Activated CD4-positive, alpha-beta T cell treated with anti-CD3 and anti-CD28 coated beads, Interleukin-2, amount 50 U/mL, for 24 hours (primary cell): ENCODE measurements at regions not wholly inside any gene's neighbourhood (a gene's known extent, or its start where the extent isn't known, plus 50 kb on each side); places are given as distances from the start of the nearest gene placed in this dataset.

ENCODE experiments used
- DNase-seq, 2 donors: peaks; one replicate each; pipeline ENCODE4 v3.0.0-alpha.2; 2020; ENCODE audit warnings: low read depth in 1 of 2, low spot score in 1 of 2

- DNase-seq = no peak
Measured at GRCh38 chr2:216808805-216809425, 50.9 kb downstream of the TNP1 start.

DNA sequence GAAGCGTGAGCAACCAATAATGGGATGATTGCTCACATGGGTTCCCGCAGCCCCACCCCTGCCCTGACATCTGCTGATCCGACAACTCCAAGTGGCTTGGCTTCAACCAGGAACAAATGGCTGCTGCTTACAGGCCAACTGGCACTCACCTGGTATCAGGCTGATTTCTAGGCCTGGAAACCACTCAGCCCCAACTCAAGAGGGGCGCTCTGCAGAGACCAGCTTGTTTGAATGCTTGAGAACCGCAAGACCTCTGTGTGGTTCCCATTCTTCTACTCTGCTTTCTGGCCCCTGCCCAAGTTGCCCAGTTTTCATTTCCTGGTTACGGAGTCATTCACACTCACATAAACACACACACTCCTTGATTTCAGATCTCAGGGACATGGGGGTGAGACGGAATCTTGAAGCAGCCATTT lies 52.0 kb downstream of the TNP1 start:
- no peak for DNase-seq

DNA sequence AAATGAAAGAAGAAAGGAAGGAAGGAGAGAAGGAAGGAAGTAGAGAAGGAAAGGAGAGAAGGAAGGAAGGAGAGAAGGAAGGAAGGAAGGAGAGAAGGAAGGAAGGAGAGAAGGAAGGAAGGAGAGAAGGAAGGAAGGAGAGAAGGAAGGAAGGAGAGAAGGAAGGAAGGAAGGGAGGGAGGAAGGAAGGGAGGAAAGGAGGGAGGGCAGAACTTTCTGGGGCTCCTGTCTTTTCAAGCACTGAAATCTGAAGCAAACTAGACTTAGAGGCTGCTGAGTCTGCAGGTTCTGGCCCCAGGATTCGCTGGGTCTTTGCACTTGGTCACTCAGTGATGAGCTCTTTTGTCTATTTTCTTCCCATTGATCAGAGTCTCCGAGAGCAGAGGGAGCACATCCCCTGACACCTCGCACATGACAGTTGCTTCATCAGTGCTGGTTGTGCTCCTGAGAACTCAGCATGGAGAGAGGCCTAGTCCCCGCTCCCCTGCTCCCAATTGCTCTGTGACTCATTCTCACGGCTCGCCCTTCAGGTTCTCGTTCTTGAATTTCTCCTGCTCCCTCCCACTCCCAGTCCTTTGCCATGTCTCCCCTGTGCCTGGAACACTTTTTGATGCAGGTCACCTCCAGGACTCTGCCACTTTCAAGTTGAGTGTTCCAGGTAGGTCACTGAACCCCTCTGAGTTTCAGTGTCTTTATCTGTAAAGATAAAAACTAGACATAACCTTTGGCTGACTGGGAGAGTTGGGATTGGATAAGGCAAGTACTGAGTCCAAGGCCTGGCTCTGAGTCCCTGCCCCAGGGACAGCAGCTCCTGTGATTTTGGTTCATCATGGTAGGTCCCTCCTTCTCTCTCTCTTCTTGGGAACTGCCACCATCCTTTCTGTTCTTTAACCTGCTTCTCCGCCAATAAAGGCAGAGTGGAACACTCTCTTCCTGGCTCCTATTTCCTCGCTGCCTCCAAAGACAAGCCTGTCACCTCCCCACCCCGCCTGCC lies 55.2 kb downstream of the TNP1 start:
- no peak for DNase-seq

GRCh38 chr2:216803791-216804190 lies 56.1 kb downstream of the TNP1 start:
- DNase-seq = no peak

DNA sequence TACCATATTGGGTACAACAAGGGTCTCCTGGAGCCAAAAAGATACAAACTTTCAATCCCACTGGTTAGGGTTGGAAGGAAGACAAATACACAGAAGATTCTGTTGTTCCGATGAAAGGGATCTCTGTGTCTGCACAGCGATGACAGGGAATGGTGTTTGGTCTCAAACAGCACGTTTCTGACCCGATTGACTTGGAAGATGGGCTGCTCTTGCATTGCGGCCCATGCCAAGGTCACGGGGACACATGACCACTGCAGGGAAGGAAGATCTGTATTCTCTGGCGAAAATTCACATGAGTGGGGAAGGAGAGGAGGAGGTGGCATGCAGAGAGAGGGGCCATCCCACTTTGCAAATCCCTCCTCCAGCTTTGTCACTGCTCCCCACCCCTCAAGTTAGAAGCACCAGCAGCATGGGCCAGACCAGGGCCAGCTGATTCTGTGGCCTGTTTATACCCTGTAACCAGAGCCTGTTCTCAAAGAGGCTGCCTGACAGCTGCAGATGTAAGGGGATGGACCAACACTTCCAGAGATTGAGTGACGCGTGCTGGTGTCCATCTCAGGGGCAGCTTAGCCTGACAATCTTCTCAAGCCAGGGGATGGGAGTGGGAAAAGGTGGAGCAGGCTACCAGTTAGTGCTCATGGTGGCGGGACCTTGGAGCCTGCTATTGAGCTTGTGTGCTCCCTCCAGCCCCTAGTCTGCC lies 57.2 kb downstream of the TNP1 start:
- no peak for DNase-seq

GRCh38 chr2:216800836-216801235 lies 59.0 kb downstream of the TNP1 start:
- no peak for DNase-seq

- no peak for DNase-seq
Measured at GRCh38 chr2:216799873-216800431, 59.9 kb downstream of the TNP1 start.

DNA sequence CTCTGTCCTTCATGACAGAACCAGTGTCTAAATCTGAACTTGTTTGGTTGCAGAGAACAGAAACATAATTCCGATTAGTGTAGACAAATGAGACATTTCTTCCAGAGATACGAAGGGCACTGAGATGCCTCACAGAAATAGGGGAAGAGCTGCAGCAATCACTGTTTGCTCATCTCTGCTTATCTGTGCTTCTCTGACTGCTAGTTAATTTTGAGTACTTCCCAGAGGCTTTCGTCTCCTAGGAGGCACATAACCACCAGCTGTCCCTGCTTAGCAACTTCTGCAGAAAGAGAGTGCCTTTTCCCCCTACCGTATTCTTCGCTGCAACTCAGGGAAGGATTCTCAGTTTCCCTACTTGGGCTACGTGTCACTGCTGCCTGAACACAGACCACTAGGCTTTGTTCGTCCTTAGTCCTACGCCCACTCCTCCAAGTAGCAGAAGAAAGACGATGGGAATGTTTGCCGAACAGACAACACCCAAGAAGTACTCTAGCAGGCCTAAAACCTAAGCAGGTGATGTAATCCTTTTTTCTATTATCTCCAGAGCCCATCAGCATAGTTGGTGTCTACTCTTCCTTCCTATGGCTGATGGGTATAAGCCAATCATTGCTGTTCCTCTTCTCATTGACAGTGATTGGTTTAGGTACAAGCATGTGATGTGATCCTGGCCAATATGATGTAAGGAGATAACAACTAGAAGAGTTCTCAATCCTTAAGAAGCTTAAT lies 63.6 kb downstream of the TNP1 start:
- no peak for DNase-seq

GRCh38 chr2:216793386-216793785 lies 66.5 kb downstream of the TNP1 start:
- DNase-seq = no peak

DNA sequence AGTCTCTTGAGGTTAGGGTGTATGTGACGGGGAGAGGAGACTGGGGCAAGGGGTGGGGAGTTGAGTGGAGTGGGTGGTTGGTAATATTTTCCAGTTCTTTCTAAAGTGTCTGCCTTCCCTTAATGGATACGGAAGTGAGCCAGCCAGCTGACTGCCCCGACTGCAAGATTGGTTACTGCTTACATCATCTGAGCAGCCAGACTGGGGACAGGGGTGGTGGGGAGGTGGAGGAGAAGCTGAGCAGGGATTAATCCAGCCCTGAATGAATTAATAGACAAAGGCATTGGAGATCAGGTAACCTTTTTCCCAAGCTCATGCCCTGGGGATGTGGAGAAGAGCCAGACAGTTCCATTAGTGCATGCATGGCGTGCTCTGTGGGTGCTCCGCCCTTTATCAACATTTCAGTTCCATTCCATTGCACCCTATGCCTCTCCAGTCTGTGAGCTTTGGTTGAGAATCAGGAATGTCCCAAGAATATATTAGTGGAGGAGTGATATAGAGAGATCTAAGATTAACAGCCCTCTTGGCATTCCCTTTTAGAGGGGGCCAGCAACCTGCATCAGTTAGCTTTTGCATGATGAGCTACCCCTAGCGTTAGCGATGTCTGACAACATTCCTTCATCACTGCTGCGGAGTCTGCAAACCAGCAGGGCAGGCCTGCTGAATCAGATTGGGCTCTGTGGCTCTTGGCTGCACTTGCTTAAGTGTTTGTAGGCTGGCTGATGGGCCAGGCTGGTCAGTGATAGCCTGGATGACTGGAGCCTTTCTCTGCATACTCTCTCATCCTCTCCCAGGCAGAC lies 67.4 kb downstream of the TNP1 start:
- no peak for DNase-seq

DNA sequence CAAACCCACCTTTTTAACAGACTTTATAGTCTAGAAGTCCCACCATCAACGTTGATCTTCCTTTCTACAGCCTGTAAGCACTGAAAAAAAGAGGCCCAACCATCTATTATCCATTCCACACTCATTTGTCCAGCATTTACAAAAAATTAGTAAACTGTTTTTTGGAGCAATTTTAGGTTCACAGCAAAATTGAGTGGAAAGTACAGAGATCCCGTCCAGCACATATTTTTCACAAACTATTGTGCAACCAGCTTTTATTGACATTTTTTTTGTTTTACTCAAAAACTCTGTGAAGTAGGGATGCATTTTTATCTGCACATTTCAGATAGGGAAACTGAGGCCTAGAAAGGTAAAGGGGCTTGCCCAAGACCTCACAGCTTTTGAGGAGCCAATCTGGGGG lies 68.6 kb downstream of the TNP1 start:
- no peak for DNase-seq

GRCh38 chr2:216789081-216789480 lies 70.8 kb downstream of the TNP1 start:
- no peak for DNase-seq

- DNase-seq = no peak
Measured at GRCh38 chr2:216787851-216788540, 71.9 kb downstream of the TNP1 start.

GRCh38 chr2:216786676-216787075 lies 73.2 kb downstream of the TNP1 start:
- no peak for DNase-seq

DNA sequence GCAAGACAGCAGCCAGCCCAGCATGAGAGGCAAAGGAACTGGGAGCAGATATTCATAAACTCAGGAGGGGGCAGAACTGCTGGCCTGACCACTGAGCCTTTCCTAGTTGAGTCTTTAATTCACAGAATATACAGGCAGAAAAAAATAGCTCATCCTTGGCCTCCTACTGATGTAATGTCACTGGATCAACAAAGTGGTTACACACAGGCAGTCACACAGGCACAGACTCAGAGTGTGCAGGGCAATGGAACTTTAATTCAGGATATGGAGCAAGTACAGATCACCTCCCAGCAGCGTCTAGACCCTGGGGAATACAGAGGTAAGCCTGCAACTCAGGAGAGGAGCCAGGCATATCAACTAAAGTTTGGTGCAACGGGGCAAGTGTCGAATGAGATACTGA lies 75.4 kb downstream of the TNP1 start:
- DNase-seq = no peak

DNA sequence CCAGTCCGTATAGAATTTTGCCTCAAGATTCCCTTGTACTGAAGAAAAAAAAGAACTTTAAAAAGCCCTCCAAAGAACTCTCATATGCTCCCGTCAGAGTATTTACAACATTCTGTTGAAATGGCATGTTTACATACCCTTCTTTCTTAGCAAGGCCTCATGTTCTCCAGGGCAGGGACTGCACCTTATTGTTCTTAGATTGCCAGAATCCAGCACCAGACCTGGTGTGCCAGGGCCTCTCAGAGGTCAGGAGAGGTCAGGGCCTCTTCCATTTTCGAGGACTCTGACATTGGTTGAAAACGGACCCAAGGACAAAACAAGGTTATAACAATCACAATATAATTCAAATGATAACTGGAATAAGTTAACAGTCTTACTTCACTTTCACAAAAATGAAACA lies 78.2 kb downstream of the TNP1 start:
- no peak for DNase-seq

- DNase-seq = no peak
Measured at GRCh38 chr2:216780843-216781242, 79.0 kb downstream of the TNP1 start.

DNA sequence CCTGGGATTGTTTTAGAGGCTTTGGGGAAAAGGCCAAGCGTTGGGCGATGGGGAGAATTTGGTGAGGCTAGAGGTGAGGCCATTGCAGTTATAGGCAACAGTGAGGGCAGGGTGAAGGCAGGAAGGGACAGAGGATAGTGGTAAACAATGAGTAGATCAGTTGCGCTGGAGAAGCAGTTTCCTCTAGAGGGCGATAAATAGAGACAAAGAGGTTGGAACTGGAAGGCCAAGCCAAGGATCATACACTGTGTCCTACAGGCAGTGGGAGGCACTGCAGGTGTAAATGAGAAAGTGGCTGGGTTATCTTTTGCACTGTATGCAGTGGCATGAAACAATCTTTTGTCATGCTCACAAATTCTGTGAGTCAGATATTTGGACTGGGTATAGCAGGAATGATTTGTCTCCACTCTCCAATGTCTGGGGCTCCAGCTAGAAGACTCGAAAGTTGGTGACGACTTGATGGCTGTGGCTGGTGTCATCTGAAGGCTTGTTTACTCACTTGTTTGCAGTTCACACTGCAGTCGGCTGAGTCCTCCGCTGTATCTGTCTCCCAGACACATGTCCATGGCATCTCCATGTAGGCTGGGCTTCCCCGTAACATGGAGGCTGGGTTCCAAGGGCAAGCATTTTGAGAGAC lies 82.1 kb downstream of the TNP1 start:
- peak in 1 of 2 donors; percentile 7 for DNase-seq
